ENCODE measurements at regions not wholly inside any gene's neighbourhood (a gene's known extent, or its start where the extent isn't known, plus 50 kb on each side); places are given as distances from the start of the nearest gene placed in this dataset.

GRCh38 chr11:29317694-29318093, 699.1 kb downstream of the KCNA4 start:
- peaks cover 29% of the 10 kb centered on the region for H3K4me1 ChIP-seq (ENCODE audit: insufficient read depth, poor library complexity, severe bottlenecking)
- DNase-seq (ENCODE audit: low spot score) (no peak), ATAC-seq (ENCODE audit: low read depth) (no peak)
- TF ChIP-seq, protein P1, sequence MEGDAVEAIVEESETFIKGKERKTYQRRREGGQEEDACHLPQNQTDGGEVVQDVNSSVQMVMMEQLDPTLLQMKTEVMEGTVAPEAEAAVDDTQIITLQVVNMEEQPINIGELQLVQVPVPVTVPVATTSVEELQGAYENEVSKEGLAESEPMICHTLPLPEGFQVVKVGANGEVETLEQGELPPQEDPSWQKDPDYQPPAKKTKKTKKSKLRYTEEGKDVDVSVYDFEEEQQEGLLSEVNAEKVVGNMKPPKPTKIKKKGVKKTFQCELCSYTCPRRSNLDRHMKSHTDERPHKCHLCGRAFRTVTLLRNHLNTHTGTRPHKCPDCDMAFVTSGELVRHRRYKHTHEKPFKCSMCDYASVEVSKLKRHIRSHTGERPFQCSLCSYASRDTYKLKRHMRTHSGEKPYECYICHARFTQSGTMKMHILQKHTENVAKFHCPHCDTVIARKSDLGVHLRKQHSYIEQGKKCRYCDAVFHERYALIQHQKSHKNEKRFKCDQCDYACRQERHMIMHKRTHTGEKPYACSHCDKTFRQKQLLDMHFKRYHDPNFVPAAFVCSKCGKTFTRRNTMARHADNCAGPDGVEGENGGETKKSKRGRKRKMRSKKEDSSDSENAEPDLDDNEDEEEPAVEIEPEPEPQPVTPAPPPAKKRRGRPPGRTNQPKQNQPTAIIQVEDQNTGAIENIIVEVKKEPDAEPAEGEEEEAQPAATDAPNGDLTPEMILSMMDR (IDR thresholded peaks at IDR 0.05; ENCODE audit: poor library complexity, severe bottlenecking), result no peak
- H3K27me3 ChIP-seq (ENCODE audit: insufficient read depth, poor library complexity, severe bottlenecking), result no peaks in the 10 kb centered on the region
- H3K27ac ChIP-seq (ENCODE audit: poor library complexity, severe bottlenecking), result peak overlapping the region; percentile 6
- H3K36me3 ChIP-seq (ENCODE audit: low read depth), result no peaks in the 10 kb centered on the region
- H3K4me3 ChIP-seq (ENCODE audit: severe bottlenecking), result no peak overlapping the region
- H3K9me3 ChIP-seq (ENCODE audit: severe bottlenecking), result no peaks in the 10 kb centered on the region

DNA sequence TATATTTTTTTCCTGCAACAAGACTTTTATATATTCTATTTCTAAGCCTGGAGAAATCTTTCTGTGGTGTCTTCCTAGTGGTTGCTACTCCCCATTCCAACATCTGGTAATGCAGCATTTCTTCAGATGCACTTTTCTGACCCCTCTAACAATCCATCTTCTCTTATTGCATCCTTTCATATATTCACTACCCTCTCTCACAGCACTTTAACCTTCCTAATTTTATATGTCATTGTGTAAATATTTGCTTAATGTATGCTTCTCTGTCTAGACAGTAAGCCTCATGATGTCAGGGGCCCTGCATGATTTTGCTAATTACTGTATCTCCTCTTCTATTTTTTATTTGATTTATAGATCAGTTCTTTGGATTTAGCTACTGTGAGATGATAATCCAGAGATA, 701.6 kb downstream of the KCNA4 start:
- Histone ChIP-seq H3K4me1 (ENCODE audit: insufficient read depth, poor library complexity, severe bottlenecking) (peaks cover 33% of the 10 kb centered on the region), H3K27ac (ENCODE audit: poor library complexity, severe bottlenecking) (no peak overlapping the region), H3K36me3 (ENCODE audit: low read depth) (no peaks in the 10 kb centered on the region), H3K27me3 (ENCODE audit: insufficient read depth, poor library complexity, severe bottlenecking) (no peaks in the 10 kb centered on the region), H3K9me3 (ENCODE audit: severe bottlenecking) (no peaks in the 10 kb centered on the region), H3K4me3 (ENCODE audit: severe bottlenecking) (no peak overlapping the region)
- ATAC-seq (ENCODE audit: low read depth) (no peak), DNase-seq (ENCODE audit: low spot score) (no peak)
- TF ChIP-seq, protein P1 (IDR thresholded peaks at IDR 0.05; ENCODE audit: poor library complexity, severe bottlenecking), result no peak

DNA sequence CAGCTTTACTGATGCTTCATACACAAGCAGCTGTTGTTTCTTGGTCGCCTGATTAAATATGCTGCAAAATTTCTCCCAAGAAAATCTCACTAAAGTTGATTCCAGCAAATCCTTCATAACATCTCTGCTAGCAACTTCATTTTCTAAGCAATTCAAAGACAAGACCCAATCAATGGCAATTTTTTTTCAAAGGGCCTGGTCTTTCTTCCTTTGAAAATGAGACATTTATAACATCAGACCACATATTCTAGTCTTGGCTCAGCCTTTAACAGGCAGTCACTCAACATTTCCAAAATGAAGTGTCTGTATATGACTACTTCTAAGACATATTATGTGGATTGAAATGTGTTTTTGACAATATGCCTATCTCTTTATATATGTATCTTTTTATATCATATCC, 702.6 kb downstream of the KCNA4 start:
- no peak for ATAC-seq (ENCODE audit: low read depth)
- TF ChIP-seq, protein P1 (IDR thresholded peaks at IDR 0.05; ENCODE audit: poor library complexity, severe bottlenecking), result no peak
- H3K9me3 ChIP-seq (ENCODE audit: severe bottlenecking), result no peaks in the 10 kb centered on the region
- H3K36me3 ChIP-seq (ENCODE audit: low read depth), result no peaks in the 10 kb centered on the region
- no peaks in the 10 kb centered on the region for H3K27me3 ChIP-seq (ENCODE audit: insufficient read depth, poor library complexity, severe bottlenecking)
- H3K27ac ChIP-seq (ENCODE audit: poor library complexity, severe bottlenecking), result no peak overlapping the region
- H3K4me3 ChIP-seq (ENCODE audit: severe bottlenecking), result no peak overlapping the region
- DNase-seq (ENCODE audit: low spot score), result no peak
- H3K4me1 ChIP-seq (ENCODE audit: insufficient read depth, poor library complexity, severe bottlenecking), result peaks cover 43% of the 10 kb centered on the region

GRCh38 chr11:29312812-29313211, 704.0 kb downstream of the KCNA4 start:
- TF ChIP-seq, protein P1 (IDR thresholded peaks at IDR 0.05; ENCODE audit: poor library complexity, severe bottlenecking), result no peak
- Histone ChIP-seq H3K27me3 (ENCODE audit: insufficient read depth, poor library complexity, severe bottlenecking) (no peaks in the 10 kb centered on the region), H3K27ac (ENCODE audit: poor library complexity, severe bottlenecking) (peak overlapping the region; percentile 62), H3K4me3 (ENCODE audit: severe bottlenecking) (no peak overlapping the region), H3K4me1 (ENCODE audit: insufficient read depth, poor library complexity, severe bottlenecking) (peaks cover 38% of the 10 kb centered on the region), H3K9me3 (ENCODE audit: severe bottlenecking) (no peaks in the 10 kb centered on the region), H3K36me3 (ENCODE audit: low read depth) (no peaks in the 10 kb centered on the region)
- DNase-seq (ENCODE audit: low spot score), result no peak
- peak; percentile 83 for ATAC-seq (ENCODE audit: low read depth)

- Histone ChIP-seq H3K9me3 (ENCODE audit: severe bottlenecking) (no peaks in the 10 kb centered on the region), H3K36me3 (ENCODE audit: low read depth) (no peaks in the 10 kb centered on the region), H3K4me3 (ENCODE audit: severe bottlenecking) (no peak overlapping the region), H3K27ac (ENCODE audit: poor library complexity, severe bottlenecking) (peak overlapping the region; percentile 64), H3K4me1 (ENCODE audit: insufficient read depth, poor library complexity, severe bottlenecking) (peaks cover 48% of the 10 kb centered on the region), H3K27me3 (ENCODE audit: insufficient read depth, poor library complexity, severe bottlenecking) (no peaks in the 10 kb centered on the region)
- ATAC-seq (ENCODE audit: low read depth) (peak; percentile 26; the same call in 1 of the 3 replicates), DNase-seq (ENCODE audit: low spot score) (no peak)
- TF ChIP-seq, protein P1 (IDR thresholded peaks at IDR 0.05; ENCODE audit: poor library complexity, severe bottlenecking), result no peak
These were observed 706.0 kb downstream of the KCNA4 start for GRCh38 chr11:29310725-29311342.

Data from RWPE2 (cell line).